GM06990 (cell line): ENCODE measurements at regions not wholly inside any gene's neighbourhood (a gene's known extent, or its start where the extent isn't known, plus 50 kb on each side); places are given as distances from the start of the nearest gene placed in this dataset.

Experiments used
- DNase-seq: peaks from one replicate; pipeline ENCODE4 v3.0.0-alpha.2; 2011; ENCODE audit not compliant: insufficient read length; ENCODE audit errors: extremely low read depth
- H3K27me3 ChIP-seq: replicated peaks from 2 replicates; pipeline ENCODE4 v1.6.0; 2011; ENCODE audit warnings: low read length; ENCODE audit not compliant: control insufficient read depth, insufficient read depth
- H3K36me3 ChIP-seq: 2 replicates; pipeline ENCODE4 v1.5.1; 2011; ENCODE audit warnings: low read length; ENCODE audit not compliant: control insufficient read depth, insufficient read depth
- H3K4me3 ChIP-seq: replicated peaks from 2 replicates; pipeline ENCODE4 v1.5.1; 2011; ENCODE audit warnings: low read depth, mild to moderate bottlenecking, control low read depth, low read length
- TF ChIP-seq, protein P1 (sequence below): IDR thresholded peaks from 2 replicates; pipeline ENCODE4 v1.5.1; 2011; ENCODE audit warnings: low read length, control low read depth, mild to moderate bottlenecking, inconsistent platforms; ENCODE audit not compliant: insufficient read depth, poor library complexity, severe bottlenecking

DNA sequence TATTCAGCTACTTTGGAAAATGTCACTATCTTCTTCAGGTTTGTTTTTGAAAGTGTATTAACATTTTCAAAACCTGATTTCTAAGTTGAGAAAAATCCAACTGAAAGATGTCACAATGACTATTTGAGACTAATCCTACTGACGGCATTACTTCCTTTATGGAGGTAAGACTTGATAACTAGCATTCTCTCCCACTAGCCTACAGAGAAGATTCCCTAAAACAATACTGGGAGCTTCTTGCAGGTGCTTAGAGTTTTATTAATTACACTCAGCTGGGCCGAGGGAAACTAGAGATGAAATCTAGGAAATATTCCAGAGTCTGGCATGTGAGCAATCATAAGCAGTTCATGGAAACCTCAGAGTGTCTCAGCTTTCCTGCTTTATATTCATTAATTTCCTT lies 114.0 kb downstream of the LCA5 start:
- TF ChIP-seq, protein P1, sequence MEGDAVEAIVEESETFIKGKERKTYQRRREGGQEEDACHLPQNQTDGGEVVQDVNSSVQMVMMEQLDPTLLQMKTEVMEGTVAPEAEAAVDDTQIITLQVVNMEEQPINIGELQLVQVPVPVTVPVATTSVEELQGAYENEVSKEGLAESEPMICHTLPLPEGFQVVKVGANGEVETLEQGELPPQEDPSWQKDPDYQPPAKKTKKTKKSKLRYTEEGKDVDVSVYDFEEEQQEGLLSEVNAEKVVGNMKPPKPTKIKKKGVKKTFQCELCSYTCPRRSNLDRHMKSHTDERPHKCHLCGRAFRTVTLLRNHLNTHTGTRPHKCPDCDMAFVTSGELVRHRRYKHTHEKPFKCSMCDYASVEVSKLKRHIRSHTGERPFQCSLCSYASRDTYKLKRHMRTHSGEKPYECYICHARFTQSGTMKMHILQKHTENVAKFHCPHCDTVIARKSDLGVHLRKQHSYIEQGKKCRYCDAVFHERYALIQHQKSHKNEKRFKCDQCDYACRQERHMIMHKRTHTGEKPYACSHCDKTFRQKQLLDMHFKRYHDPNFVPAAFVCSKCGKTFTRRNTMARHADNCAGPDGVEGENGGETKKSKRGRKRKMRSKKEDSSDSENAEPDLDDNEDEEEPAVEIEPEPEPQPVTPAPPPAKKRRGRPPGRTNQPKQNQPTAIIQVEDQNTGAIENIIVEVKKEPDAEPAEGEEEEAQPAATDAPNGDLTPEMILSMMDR: no peak
- DNase-seq: no peak
- no peaks in the 10 kb centered on the region for H3K27me3 ChIP-seq
- no peaks in the 10 kb centered on the region for H3K36me3 ChIP-seq
- H3K4me3 ChIP-seq: no peak overlapping the region

DNA sequence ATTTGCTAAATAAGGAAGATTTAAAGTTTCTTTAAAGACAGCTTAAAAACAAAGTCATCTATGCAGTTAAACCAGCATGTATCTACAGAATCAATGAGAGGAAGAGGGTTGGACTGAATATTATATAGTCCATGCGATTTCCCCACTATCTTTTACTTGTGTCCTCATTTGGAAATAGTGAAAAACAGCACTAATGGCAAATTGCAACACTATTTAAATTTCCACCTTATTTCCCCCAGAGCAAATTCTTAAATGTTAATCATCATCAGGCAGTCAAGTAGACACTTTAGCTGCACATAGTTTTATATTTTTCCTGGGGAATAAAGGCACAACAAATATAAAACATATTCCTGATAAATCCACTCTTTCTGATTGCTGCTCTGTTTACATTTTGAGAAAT lies 114.6 kb downstream of the LCA5 start:
- Histone ChIP-seq H3K27me3 (no peaks in the 10 kb centered on the region), H3K4me3 (no peak overlapping the region)
- TF ChIP-seq, protein P1: no peak

DNA sequence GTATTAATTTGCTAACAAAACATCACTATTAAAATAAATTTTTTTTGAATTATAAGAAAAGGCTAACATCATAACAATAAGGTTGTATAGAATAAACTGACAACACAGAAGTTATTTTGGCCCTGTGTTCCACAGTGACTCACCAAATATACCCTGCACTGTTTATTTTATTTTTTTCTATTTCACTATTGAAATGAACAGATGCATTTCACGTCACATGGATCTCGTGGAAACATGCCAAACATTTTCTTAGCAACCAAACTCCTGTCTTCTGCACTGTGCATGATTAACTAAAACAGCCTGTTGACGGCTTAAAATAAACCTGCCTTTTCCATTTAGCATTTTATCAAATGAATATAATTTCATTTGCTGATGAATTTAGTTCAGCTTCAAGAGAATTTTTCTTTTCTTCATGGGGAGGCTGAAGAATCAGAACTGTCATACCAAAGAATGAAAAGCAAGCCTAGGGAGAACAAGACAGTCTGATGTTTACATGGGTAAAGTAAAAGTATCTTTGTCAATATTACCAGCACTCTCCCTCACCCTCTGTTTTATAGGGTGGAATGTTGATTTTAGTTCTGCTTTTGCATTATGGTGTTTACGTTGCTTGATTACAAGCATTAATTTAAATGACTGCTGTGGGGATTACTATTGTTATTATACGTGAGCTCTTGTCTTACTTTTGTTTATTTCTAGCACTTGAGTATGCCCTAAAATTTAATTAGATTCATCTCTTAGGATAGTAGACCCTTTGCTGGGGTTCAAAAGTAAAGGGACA lies 115.3 kb downstream of the LCA5 start:
- DNase-seq: no peak
- Histone ChIP-seq H3K4me3 (no peak overlapping the region), H3K36me3 (no peaks in the 10 kb centered on the region), H3K27me3 (no peaks in the 10 kb centered on the region)
- TF ChIP-seq, protein P1: no peak

More for the DNA sequence above, 114.6 kb downstream of the LCA5 start:
- DNase-seq: no peak
- H3K36me3 ChIP-seq: no peaks in the 10 kb centered on the region

DNA sequence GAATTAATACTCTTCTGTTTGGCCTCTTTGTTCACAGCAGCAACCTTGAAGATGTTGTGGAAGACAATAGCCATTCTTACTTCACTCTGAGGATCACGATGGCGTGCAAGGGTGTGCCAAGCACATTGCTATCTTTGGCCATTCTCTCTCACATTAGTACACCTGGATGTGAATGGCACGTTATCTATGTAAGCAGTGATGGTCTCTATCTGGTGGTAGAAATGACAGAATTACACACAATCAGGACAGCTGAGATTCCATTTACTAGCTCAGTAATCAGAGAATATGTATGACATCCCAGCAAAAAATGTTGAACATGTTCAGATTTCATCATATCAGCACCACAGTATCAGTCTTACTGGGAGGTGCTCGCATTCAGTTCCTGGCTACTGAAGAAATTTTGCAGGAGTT lies 116.2 kb downstream of the LCA5 start:
- TF ChIP-seq, protein P1: no peak
- H3K36me3 ChIP-seq: no peaks in the 10 kb centered on the region
- H3K4me3 ChIP-seq: no peak overlapping the region
- DNase-seq: no peak
- no peaks in the 10 kb centered on the region for H3K27me3 ChIP-seq

DNA sequence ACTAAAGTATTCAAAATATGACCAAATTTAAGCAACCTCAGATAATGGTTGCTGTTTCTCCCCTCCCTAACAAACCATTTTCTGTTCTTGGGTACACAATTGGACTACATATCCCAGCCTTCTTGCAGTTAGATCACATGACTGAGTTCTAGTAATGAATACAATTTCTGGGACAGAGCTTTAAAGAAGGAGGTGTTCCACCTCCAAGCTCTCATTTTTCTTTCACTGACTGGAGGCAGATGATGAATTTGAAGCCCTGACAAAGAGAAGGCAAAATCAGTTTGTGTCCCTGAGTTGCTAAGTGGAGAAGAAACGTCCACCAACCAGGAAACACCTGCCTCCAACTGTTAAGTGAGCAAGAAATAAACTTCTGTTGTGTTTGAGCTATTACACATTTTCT lies 117.2 kb downstream of the LCA5 start:
- no peak overlapping the region for H3K4me3 ChIP-seq
- no peaks in the 10 kb centered on the region for H3K36me3 ChIP-seq
- TF ChIP-seq, protein P1: no peak
- no peak for DNase-seq
- H3K27me3 ChIP-seq: no peaks in the 10 kb centered on the region
